K562 (cell line): ENCODE measurements at regions not wholly inside any gene's neighbourhood (a gene's known extent, or its start where the extent isn't known, plus 50 kb on each side); places are given as distances from the start of the nearest gene placed in this dataset.
A peak's percentile ranks its signal among the peaks of the same experiment; 100 is the strongest.

Experiments
- ATAC-seq: fragments of 200-7000 bp; cut with Tn5 transposase; 3 replicates; pipeline ENCODE4 v1.9.1; 2020; ENCODE audit warnings: moderate library complexity
- BruUV-seq: library from RNA; stranded (reverse); fragments of 400-500 nt; replicated peaks from 2 replicates; lab custom pipeline; 2021; lab: Mats Ljungman, UMichigan
- CTCF ChIA-PET: fragments of 300-600 bp; formaldehyde crosslinking; extraction: SDS; loops from one replicate; lab custom pipeline; 2021; ENCODE audit warnings: low intra/inter-chr PET ratio; lab: Yijun Ruan, JAX
- POLR2A ChIA-PET: fragments of 300-600, 350-650 bp; sonication (Branson Sonifier 250); formaldehyde crosslinking; extraction: SDS; loops from one replicate; lab custom pipeline; 2021; ENCODE audit warnings: antibody characterized with exemption, inconsistent platforms; lab: Yijun Ruan, JAX
- DNase-seq, 4 experiments: peaks; one replicate each; pipeline versions ENCODE4 v3.0.0 to v3.0.0-alpha.2; 2011 to 2018; ENCODE audit warnings: low spot score in 3 of 4, mixed read lengths in 3 of 4; ENCODE audit errors: extremely low read depth in 1 of 4
- FAIRE-seq: peaks from 2 replicates; lab custom pipeline; 2011; peaks lifted over from hg19 to GRCh38; lab: Jason Lieb, UNC
- H2AFZ ChIP-seq: 2 replicates; pipeline ENCODE4 v1.6.0; 2011; ENCODE audit warnings: low read depth, low read length, control low read depth, inconsistent platforms
- H3K27ac ChIP-seq: fragments of 200-600 bp; 3 replicates; pipeline ENCODE4 v1.8.0; 2011; ENCODE audit warnings: low read depth, mild to moderate bottlenecking, control low read depth, inconsistent platforms, low read length, moderate library complexity, mixed read lengths; ENCODE audit errors: extremely low read depth
- H3K27me3 ChIP-seq, 2 experiments: fragments of 300-600 bp in 1 of 2; 2 replicates in 1 of 2; 3 replicates in 1 of 2; pipeline versions ENCODE4 v1.6.0 to v1.8.0; 2011; ENCODE audit warnings: inconsistent platforms in 2 of 2, low read length in 2 of 2, mild to moderate bottlenecking in 1 of 2, mixed read lengths in 1 of 2, moderate library complexity in 1 of 2; ENCODE audit not compliant: control insufficient read depth in 2 of 2, insufficient read depth in 2 of 2
- H3K36me3 ChIP-seq: fragments of 300-600 bp; 3 replicates; pipeline ENCODE4 v1.8.0; 2011; ENCODE audit warnings: mild to moderate bottlenecking, low read length, inconsistent platforms; ENCODE audit not compliant: control insufficient read depth, insufficient read depth
- H3K4me1 ChIP-seq, 2 experiments: fragments of 200-600 bp in 1 of 2; replicated peaks in 1 of 2; 2 replicates in 1 of 2; 3 replicates in 1 of 2; pipeline versions ENCODE4 v1.5.1 to v1.8.0; 2011; ENCODE audit warnings: inconsistent platforms in 2 of 2, low read length in 2 of 2, mild to moderate bottlenecking in 1 of 2, mixed read lengths in 1 of 2, moderate library complexity in 1 of 2; ENCODE audit not compliant: control insufficient read depth in 2 of 2, insufficient read depth in 2 of 2
- H3K4me2 ChIP-seq: 2 replicates; pipeline ENCODE4 v1.6.1; 2011; ENCODE audit warnings: low read length, control low read depth, inconsistent platforms, mixed read lengths; ENCODE audit not compliant: insufficient read depth
- H3K4me3 ChIP-seq: fragments of 200-600 bp; sonication (generic), shearing (Covaris generic); 2 replicates; pipeline ENCODE4 v1.5.1; 2016; ENCODE audit warnings: control low read depth, inconsistent platforms
- H3K79me2 ChIP-seq: fragments of 200-600 bp; 3 replicates; pipeline ENCODE4 v1.8.0; 2011; ENCODE audit warnings: low read length, inconsistent platforms; ENCODE audit not compliant: control insufficient read depth, insufficient read depth
- H3K9ac ChIP-seq, 2 experiments: 2 replicates each; pipeline versions ENCODE4 v1.6.0 to v1.6.1; 2011; ENCODE audit warnings: low read depth in 2 of 2, low read length in 2 of 2, control low read depth in 1 of 2, inconsistent platforms in 1 of 2, mild to moderate bottlenecking in 1 of 2, mixed read lengths in 1 of 2; ENCODE audit not compliant: insufficient read depth in 1 of 2
- H3K9me1 ChIP-seq: one replicate; pipeline ENCODE4 v1.6.0; 2011; ENCODE audit warnings: inconsistent platforms, mild to moderate bottlenecking, low read length, moderate library complexity; ENCODE audit not compliant: control insufficient read depth, insufficient read depth
- H3K9me3 ChIP-seq: replicated peaks from 2 replicates; pipeline ENCODE4 v1.5.1; 2011; ENCODE audit warnings: low read depth, low read length, inconsistent platforms; ENCODE audit not compliant: control insufficient read depth, insufficient read depth
- H4K20me1 ChIP-seq: replicated peaks from 2 replicates; pipeline ENCODE4 v1.6.1; 2011; ENCODE audit warnings: low read length, inconsistent platforms, mixed read lengths; ENCODE audit not compliant: control insufficient read depth, insufficient read depth
- ADNP ChIP-seq: fragments of 200-800 bp; sonication (Bioruptor generic); IDR thresholded peaks from 2 replicates; pipeline ENCODE4 v1.6.1; 2016; ENCODE audit warnings: missing genetic modification characterization, missing compliant biosample characterization
- BACH1 ChIP-seq: fragments of 200-800 bp; sonication (Bioruptor generic); IDR thresholded peaks from 2 replicates; pipeline ENCODE4 v1.6.1; 2016; ENCODE audit warnings: missing genetic modification characterization, missing compliant biosample characterization
- BHLHE40 ChIP-seq: IDR thresholded peaks from 2 replicates; pipeline ENCODE4 v1.6.1; 2011; ENCODE audit warnings: low read length, improper control_type of control experiment
- BMI1 ChIP-seq: fragments of 150-350 bp; IDR thresholded peaks from 2 replicates; pipeline ENCODE4 v1.6.1; 2014; ENCODE audit warnings: low read length
- CBX3 ChIP-seq, 2 experiments: IDR thresholded peaks; 1 replicate in 1 of 2; 2 replicates in 1 of 2; pipeline ENCODE4 v1.6.1; 2012; ENCODE audit warnings: inconsistent platforms in 2 of 2, low read length in 2 of 2, borderline replicate concordance in 1 of 2, control low read depth in 1 of 2
- CBX5 ChIP-seq: IDR thresholded peaks from 2 replicates; pipeline ENCODE4 v1.6.1; 2014; ENCODE audit warnings: low read depth, borderline replicate concordance
- CHCHD3 ChIP-seq: fragments of 250-450 bp; sonication (Bioruptor Pico); IDR thresholded peaks from 2 replicates; pipeline ENCODE4 v2.1.2; 2022; ENCODE audit warnings: mild to moderate bottlenecking
- CUX1 ChIP-seq: fragments of 200-800 bp; sonication (Bioruptor generic); IDR thresholded peaks from 2 replicates; pipeline ENCODE4 v1.6.1; 2016; ENCODE audit warnings: missing genetic modification characterization, missing compliant biosample characterization
- FUS ChIP-seq: fragments of 200-400 bp; formaldehyde crosslinking; optimal IDR thresholded peaks from 2 replicates; pipeline ENCODE3; 2017; ENCODE audit warnings: low read depth, low read length
- NUFIP1 ChIP-seq: fragments of 450-650 bp; IDR thresholded peaks from 2 replicates; pipeline ENCODE4 v1.6.1; 2018; ENCODE audit not compliant: partially characterized antibody
- SRSF9 ChIP-seq: fragments of 200-400 bp; formaldehyde crosslinking; IDR thresholded peaks from 2 replicates; pipeline ENCODE4 v1.6.1; 2017; ENCODE audit warnings: low read depth, low read length, borderline replicate concordance
- TRIM28 ChIP-seq: fragments of 450-650 bp; IDR thresholded peaks from 2 replicates; pipeline ENCODE4 v1.6.1; 2017
- ZNF133 ChIP-seq: fragments of 250-450 bp; sonication (Bioruptor Pico); IDR thresholded peaks from 2 replicates; pipeline ENCODE4 v1.4.0; 2020; ENCODE audit warnings: mild to moderate bottlenecking
- ZNF431 ChIP-seq: sonication (generic); formaldehyde crosslinking; IDR thresholded peaks from 2 replicates; pipeline ENCODE4 v1.8.0; 2022; ENCODE audit warnings: mild to moderate bottlenecking, missing genetic modification reagents
- ZNF609 ChIP-seq: sonication (generic); formaldehyde crosslinking; IDR thresholded peaks from 2 replicates; pipeline ENCODE4 v1.8.1; 2023; ENCODE audit warnings: missing genetic modification reagents, mild to moderate bottlenecking, borderline replicate concordance
- ZNF778 ChIP-seq: fragments of 450-650 bp; formaldehyde crosslinking; IDR thresholded peaks from 2 replicates; pipeline ENCODE4 v1.4.0; 2020; ENCODE audit warnings: mild to moderate bottlenecking, moderate library complexity
- WGBS: fragments of 100-300 bp; shearing (Covaris generic); methylation state at CpG from one replicate; pipeline ENCODE4 v1.1.6; 2016; ENCODE audit warnings: low coverage, mixed read lengths; ENCODE audit not compliant: insufficient coverage; ENCODE audit errors: missing lambda C conversion rate; 5-methylcytosine and 5-hydroxymethylcytosine counted together
- in situ Hi-C: fragments of 300-500 bp; cut with MboI; formaldehyde crosslinking; loops from 4 replicates; pipeline ENCODE4 v1.15.0; 2018; ENCODE audit warnings: inconsistent platforms, mixed read lengths
- intact Hi-C: fragments of 100-400 bp; cut with micrococcal nuclease; formaldehyde crosslinking; loops from 2 replicates; pipeline ENCODE4 v1.14.2; 2022

DNA sequence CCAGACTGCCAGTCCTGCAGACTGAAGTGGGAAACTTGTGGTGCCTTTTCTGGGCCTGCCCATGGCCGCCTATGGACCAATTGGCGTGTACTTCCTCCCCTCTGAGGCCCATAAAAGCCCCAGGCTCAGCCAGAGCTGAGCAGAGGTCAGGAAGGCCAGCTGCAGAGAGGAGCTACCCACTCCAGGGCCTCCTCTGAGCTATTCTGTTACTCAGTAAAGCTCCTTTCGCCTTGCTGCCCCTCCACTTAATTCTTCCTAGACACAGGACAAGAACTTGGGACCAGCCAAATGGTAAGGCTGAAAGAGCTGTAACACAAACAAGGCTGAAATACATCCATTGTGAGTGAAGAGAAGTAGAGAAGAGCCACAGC is 106.4 kb downstream of the C9orf50 start:
- Histone ChIP-seq H3K4me3 (no peak overlapping the region), H3K4me1 (peaks cover 3 to 7% of the 10 kb centered on the region in 2 experiments; a peak in 2 of 5 replicates), H3K79me2 (no peaks in the 10 kb centered on the region), H3K27me3 (no peaks in the 10 kb centered on the region), H3K36me3 (no peaks in the 10 kb centered on the region), H3K9me1 (no peaks in the 10 kb centered on the region), H3K27ac (no peak overlapping the region), H2AFZ (no peak overlapping the region), H3K9ac (no peak overlapping the region), H3K9me3 (peaks cover 13% of the 10 kb centered on the region), H3K4me2 (no peak overlapping the region), H4K20me1 (no peaks in the 10 kb centered on the region)
- 8% methylated on average over 2 of the region's 3 CpGs for WGBS
- ChIA-PET CTCF (no interaction called here), POLR2A (interaction anchor here (2.1 kb wide), 1 partner anchor 12 kb away, joined by 5 read pairs; no protein-coding TSS in a partner anchor)
- no peak for ATAC-seq
- FAIRE-seq = no peak
- no peak for DNase-seq
- BruUV-seq = no TSS peak
- in situ Hi-C loops = no loop called here
- intact Hi-C loops = no loop called here
- TF ChIP-seq ZNF778 = no peak
- TF ChIP-seq ZNF609 (CRISPR knock-in tag) = no peak
- TF ChIP-seq BACH1 (tag) = no peak
- TF ChIP-seq ZNF431 (CRISPR knock-in tag) = no peak
- TF ChIP-seq BHLHE40 = no peak
- no peak for TF ChIP-seq CHCHD3 (CRISPR knock-in tag)
- no peak for TF ChIP-seq SRSF9
- TF ChIP-seq CUX1 (CRISPR knock-in tag) = no peak
- peak; percentile 97 for TF ChIP-seq CBX5
- TF ChIP-seq ZNF133 (CRISPR knock-in tag) = no peak
- TF ChIP-seq NUFIP1 = no peak
- peak; percentile 80; the same call in 1 of the 2 replicates for TF ChIP-seq TRIM28
- no peak for TF ChIP-seq BMI1
- no peak for TF ChIP-seq FUS
- no peak for TF ChIP-seq ADNP
- peak in 1 of 2 experiments; percentile 90; a peak in 2 of 3 replicates for TF ChIP-seq CBX3 (IDR thresholded peaks at IDR 0.05; ENCODE audit: borderline replicate concordance in 1 of 2, low read length in 2 of 2)
